ENCODE measurements at regions not wholly inside any gene's neighbourhood (a gene's known extent, or its start where the extent isn't known, plus 50 kb on each side); places are given as distances from the start of the nearest gene placed in this dataset.

GRCh38 chr5:89458332-89458656 is 575.3 kb upstream of the MEF2C start:
- TF ChIP-seq CTCF (IDR thresholded peaks at IDR 0.05): no peak
- no peak for TF ChIP-seq POLR2A (IDR thresholded peaks at IDR 0.05)
- no peak for TF ChIP-seq POLR2AphosphoS5 (IDR thresholded peaks at IDR 0.05)
- no peak for TF ChIP-seq EP300 (IDR thresholded peaks at IDR 0.05)
